Gastrocnemius medialis (tissue), 4 donors: ENCODE measurements at regions not wholly inside any gene's neighbourhood (a gene's known extent, or its start where the extent isn't known, plus 50 kb on each side); places are given as distances from the start of the nearest gene placed in this dataset.

Source experiments
- ATAC-seq, 2 donors: fragments of 150-250 bp; one replicate each; pipeline ENCODE4 v1.9.1; 2016
- DNase-seq, 2 donors: peaks; one replicate each; pipeline ENCODE4 v3.0.0-alpha.2; 2019
- H3K27ac ChIP-seq, 4 donors: fragments of 200-600 bp; sonication (generic); 1 replicate in 1 of 4; 2 replicates in 3 of 4; pipeline ENCODE4 v1.5.1; 2016 to 2018; ENCODE audit warnings: mild to moderate bottlenecking in 2 of 4, moderate library complexity in 1 of 4
- H3K27me3 ChIP-seq, 3 donors: fragments of 200-600 bp; sonication (generic) in 2 of 3; 1 replicate in 1 of 3; 2 replicates in 2 of 3; pipeline versions ENCODE4 v1.5.1 to v1.6.0; 2016 to 2019; ENCODE audit warnings: mild to moderate bottlenecking in 1 of 3, moderate library complexity in 1 of 3
- H3K36me3 ChIP-seq, 2 donors: fragments of 200-600 bp; sonication (generic) in 1 of 2; one replicate each; pipeline ENCODE4 v1.5.1; 2017 to 2018
- H3K4me1 ChIP-seq, 2 donors: fragments of 200-600 bp; sonication (generic) in 1 of 2; one replicate each; pipeline ENCODE4 v1.5.1; 2016 to 2017; ENCODE audit warnings: mild to moderate bottlenecking in 2 of 2
- H3K4me3 ChIP-seq, 4 donors: fragments of 200-600 bp; sonication (generic) in 3 of 4; 1 replicate in 1 of 4; 2 replicates in 3 of 4; pipeline ENCODE4 v1.5.1; 2016 to 2019; ENCODE audit warnings: mild to moderate bottlenecking in 2 of 4
- H3K9me3 ChIP-seq, 3 donors: fragments of 200-600 bp; sonication (generic) in 2 of 3; 1 replicate in 1 of 3; 2 replicates in 2 of 3; pipeline ENCODE4 v1.5.1; 2016 to 2019
- POLR2A ChIP-seq, 2 donors: fragments of 450-650 bp; IDR thresholded peaks; one replicate each; pipeline ENCODE4 v1.6.1; 2017; ENCODE audit warnings: antibody characterized with exemption in 2 of 2, mild to moderate bottlenecking in 2 of 2, moderate library complexity in 2 of 2
- in situ Hi-C, 4 donors: fragments of 200-750 bp; cut with MboI; loops; one replicate each; pipeline versions ENCODE4 v1.15.0 to v1.8.0; 2017; ENCODE audit warnings: low sequenced_read_pairs in 4 of 4
- intact Hi-C: fragments of 100-400 bp; cut with DNase I; formaldehyde crosslinking; loops from one replicate; pipeline ENCODE4 v1.15.1; 2023; ENCODE audit warnings: low total_unique reads
- TF ChIP-seq, protein P1 (sequence below), 5 experiments: fragments of 450-650 bp in 3 of 5; fragments of 200-600 bp in 2 of 5; sonication (generic) in 2 of 5; IDR thresholded peaks in 4 of 5; conservative IDR thresholded peaks in 1 of 5; 1 replicate in 4 of 5; 2 replicates in 1 of 5; pipeline ENCODE4 v1.5.1; 2016 to 2019; ENCODE audit warnings: antibody characterized with exemption in 5 of 5, mild to moderate bottlenecking in 3 of 5, moderate library complexity in 3 of 5

DNA sequence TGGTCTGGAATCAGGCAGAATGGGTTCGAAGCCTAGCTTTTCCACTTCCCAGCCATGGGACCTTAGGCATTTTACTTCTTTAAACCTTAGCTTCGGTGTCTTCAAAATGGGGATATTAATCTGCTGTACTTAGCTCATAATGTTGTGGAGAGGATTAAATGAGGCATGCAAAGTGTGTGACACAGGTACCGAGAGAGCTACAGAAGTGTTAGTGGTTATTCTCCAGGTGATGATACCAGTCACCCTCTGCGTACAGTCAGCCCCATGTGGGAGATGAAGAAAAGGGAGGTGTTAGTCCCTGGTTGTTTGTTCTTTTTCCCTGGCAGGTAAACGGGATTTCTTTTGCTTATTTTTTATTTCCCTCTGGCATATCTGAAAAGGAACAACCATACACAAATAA, 212.1 kb downstream of the PHLDA1 start:
- TF ChIP-seq, protein P1, sequence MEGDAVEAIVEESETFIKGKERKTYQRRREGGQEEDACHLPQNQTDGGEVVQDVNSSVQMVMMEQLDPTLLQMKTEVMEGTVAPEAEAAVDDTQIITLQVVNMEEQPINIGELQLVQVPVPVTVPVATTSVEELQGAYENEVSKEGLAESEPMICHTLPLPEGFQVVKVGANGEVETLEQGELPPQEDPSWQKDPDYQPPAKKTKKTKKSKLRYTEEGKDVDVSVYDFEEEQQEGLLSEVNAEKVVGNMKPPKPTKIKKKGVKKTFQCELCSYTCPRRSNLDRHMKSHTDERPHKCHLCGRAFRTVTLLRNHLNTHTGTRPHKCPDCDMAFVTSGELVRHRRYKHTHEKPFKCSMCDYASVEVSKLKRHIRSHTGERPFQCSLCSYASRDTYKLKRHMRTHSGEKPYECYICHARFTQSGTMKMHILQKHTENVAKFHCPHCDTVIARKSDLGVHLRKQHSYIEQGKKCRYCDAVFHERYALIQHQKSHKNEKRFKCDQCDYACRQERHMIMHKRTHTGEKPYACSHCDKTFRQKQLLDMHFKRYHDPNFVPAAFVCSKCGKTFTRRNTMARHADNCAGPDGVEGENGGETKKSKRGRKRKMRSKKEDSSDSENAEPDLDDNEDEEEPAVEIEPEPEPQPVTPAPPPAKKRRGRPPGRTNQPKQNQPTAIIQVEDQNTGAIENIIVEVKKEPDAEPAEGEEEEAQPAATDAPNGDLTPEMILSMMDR (IDR thresholded peaks at IDR 0.05 in 4 of 5, conservative IDR thresholded peaks at IDR 0.05 in 1 of 5): no peak
- no peak for TF ChIP-seq POLR2A (IDR thresholded peaks at IDR 0.05)
- no peaks in the 10 kb centered on the region for H3K27me3 ChIP-seq
- H3K4me1 ChIP-seq: no peaks in the 10 kb centered on the region
- no peaks in the 10 kb centered on the region for H3K9me3 ChIP-seq
- no peak for ATAC-seq
- H3K4me3 ChIP-seq: no peak overlapping the region
- H3K27ac ChIP-seq: no peak overlapping the region
- intact Hi-C loops (no loop called here), in situ Hi-C loops (no loop called here)
- no peak for DNase-seq
- H3K36me3 ChIP-seq: no peaks in the 10 kb centered on the region

DNA sequence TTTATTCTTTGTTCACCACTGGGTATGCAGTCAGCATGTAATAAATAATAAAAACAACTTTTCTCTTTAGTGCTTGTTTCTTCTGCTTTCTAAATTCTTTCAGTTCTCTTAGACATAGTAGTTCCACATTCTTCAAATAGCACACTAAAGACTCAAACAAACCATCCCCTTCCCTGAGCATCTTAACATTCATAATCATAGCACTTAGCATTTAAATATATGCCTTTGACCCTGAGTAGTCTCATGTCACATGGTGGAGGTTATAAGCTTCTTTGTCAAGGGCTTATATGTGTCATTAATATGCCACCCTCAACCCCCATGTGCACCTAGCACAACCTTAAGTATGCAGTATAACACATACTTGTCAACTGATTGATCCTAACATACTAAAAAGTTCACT, 212.7 kb downstream of the PHLDA1 start:
- H3K4me1 ChIP-seq: no peaks in the 10 kb centered on the region
- no peaks in the 10 kb centered on the region for H3K27me3 ChIP-seq
- no peak overlapping the region for H3K27ac ChIP-seq
- intact Hi-C loops (no loop called here), in situ Hi-C loops (no loop called here)
- no peak overlapping the region for H3K4me3 ChIP-seq
- H3K36me3 ChIP-seq: no peaks in the 10 kb centered on the region
- ATAC-seq: no peak
- TF ChIP-seq POLR2A (IDR thresholded peaks at IDR 0.05): no peak
- TF ChIP-seq, protein P1 (IDR thresholded peaks at IDR 0.05 in 4 of 5, conservative IDR thresholded peaks at IDR 0.05 in 1 of 5): no peak
- no peaks in the 10 kb centered on the region for H3K9me3 ChIP-seq
- no peak for DNase-seq

DNA sequence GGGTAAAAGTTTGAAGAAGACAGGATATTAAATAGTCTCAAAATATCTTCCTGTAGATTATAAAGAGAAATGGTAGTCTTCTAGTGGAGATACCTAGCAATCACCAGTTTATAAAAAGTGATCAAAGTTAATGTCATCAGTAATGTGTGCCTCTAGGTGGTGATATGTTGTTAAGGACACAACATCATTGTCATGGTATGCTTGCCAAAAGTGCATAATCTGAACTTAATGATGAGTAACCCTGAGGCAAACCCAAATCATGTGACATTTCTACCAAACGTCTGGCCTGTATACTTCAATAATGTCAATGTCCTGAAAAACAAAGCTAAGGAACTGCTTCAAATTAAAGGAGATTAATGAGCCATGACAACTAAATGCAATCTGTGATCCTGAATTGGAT, 214.7 kb downstream of the PHLDA1 start:
- Histone ChIP-seq H3K36me3 (no peaks in the 10 kb centered on the region), H3K27ac (no peak overlapping the region), H3K4me3 (no peak overlapping the region), H3K4me1 (no peaks in the 10 kb centered on the region), H3K9me3 (no peaks in the 10 kb centered on the region), H3K27me3 (no peaks in the 10 kb centered on the region)
- TF ChIP-seq, protein P1 (IDR thresholded peaks at IDR 0.05 in 4 of 5, conservative IDR thresholded peaks at IDR 0.05 in 1 of 5): no peak
- ATAC-seq: no peak
- intact Hi-C loops (no loop called here), in situ Hi-C loops (no loop called here)
- no peak for DNase-seq

DNA sequence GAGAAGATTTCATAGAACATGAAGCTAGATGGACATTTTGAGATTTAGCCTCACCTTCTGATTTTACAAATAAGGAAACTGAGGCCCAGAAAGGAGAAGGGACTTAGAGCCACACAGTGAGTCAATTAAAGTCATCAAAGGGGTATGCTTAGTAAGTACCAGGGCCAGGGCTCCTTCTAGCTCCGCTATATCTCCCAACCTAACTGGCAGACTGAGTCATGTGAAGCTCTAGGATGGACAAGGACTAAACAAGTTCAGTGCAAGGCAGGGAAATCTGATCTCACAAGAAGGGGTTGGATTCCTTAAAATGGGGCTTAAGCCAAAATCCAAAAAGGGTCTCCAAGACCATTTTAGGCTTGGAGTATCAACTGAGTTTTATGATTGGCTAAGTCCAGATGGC, 215.8 kb downstream of the PHLDA1 start:
- intact Hi-C loops: no loop called here
- ATAC-seq (no peak), DNase-seq (no peak)
- Histone ChIP-seq H3K36me3 (no peaks in the 10 kb centered on the region), H3K27ac (peak overlapping the region in 1 of 4 donors; percentile 27), H3K27me3 (no peaks in the 10 kb centered on the region), H3K4me1 (no peaks in the 10 kb centered on the region), H3K9me3 (no peaks in the 10 kb centered on the region), H3K4me3 (no peak overlapping the region)
- in situ Hi-C loops: no loop called here
- TF ChIP-seq, protein P1 (IDR thresholded peaks at IDR 0.05 in 4 of 5, conservative IDR thresholded peaks at IDR 0.05 in 1 of 5): no peak
- TF ChIP-seq POLR2A (IDR thresholded peaks at IDR 0.05): no peak
